ENCODE measurements at regions not wholly inside any gene's neighbourhood (a gene's known extent, or its start where the extent isn't known, plus 50 kb on each side); places are given as distances from the start of the nearest gene placed in this dataset.

DNA sequence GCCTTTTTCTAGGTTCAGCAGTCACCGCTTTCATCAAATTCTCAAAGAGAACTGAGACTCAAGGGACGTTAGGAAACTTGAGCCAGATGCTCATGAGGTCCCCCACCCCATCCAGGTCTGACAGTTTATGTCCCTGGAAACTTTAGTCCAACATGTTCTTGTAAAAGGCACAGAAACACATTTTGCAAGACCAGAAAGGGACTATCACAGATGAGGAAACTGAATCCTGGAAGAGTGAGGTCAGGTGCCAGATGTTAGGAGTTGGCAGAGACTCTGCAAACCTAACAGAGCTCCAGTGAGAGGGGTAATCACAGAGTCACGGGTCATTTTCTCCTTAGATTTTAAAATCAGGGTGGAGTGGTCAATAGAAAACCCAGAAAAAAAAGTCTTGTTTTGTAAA is 76.6 kb downstream of the RDH14 start:
- CTCF ChIA-PET: interaction anchor here (1.2 kb wide), 1 partner anchor 352 kb away, joined by 3 read pairs; no protein-coding TSS in a partner anchor
- TF ChIP-seq, protein P1, sequence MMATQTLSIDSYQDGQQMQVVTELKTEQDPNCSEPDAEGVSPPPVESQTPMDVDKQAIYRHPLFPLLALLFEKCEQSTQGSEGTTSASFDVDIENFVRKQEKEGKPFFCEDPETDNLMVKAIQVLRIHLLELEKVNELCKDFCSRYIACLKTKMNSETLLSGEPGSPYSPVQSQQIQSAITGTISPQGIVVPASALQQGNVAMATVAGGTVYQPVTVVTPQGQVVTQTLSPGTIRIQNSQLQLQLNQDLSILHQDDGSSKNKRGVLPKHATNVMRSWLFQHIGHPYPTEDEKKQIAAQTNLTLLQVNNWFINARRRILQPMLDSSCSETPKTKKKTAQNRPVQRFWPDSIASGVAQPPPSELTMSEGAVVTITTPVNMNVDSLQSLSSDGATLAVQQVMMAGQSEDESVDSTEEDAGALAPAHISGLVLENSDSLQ (IDR thresholded peaks at IDR 0.05): no peak
- no peak for TF ChIP-seq BHLHE40 (IDR thresholded peaks at IDR 0.05; ENCODE audit: borderline replicate concordance)
- no peak for TF ChIP-seq FOXK2 (IDR thresholded peaks at IDR 0.05)
- DNase-seq (ENCODE audit: extremely low spot score): no peak
- POLR2A ChIA-PET: no interaction called here

DNA sequence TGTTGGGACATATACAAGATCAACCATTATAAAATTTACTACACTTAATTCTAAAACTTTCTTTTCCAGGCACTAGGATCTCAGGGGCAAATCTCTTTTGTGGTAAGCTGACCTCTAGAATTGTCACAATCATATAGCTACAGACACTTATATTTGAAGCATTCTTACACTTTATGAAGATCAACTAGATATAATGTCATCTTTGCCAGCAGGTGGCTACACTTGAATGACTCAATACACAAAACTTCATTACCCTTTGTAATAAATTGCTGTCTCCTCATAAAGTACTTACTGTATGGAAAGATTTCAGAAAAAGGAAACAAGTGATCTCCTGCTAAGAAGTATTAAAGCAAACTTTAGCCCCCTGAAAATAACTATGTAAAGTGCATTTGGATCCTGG is 77.8 kb downstream of the RDH14 start:
- TF ChIP-seq, protein P1 (IDR thresholded peaks at IDR 0.05): no peak
- TF ChIP-seq HDGF (IDR thresholded peaks at IDR 0.05; ENCODE audit: borderline replicate concordance): no peak
- no peak for TF ChIP-seq ZNF384 (IDR thresholded peaks at IDR 0.05)
- TF ChIP-seq FOXA1 (IDR thresholded peaks at IDR 0.05): no peak
- no peak for TF ChIP-seq SP1 (IDR thresholded peaks at IDR 0.05)
- TF ChIP-seq ELF4 (IDR thresholded peaks at IDR 0.05): no peak
- TF ChIP-seq ARNT (IDR thresholded peaks at IDR 0.05): no peak
- no peak for TF ChIP-seq LEF1 (IDR thresholded peaks at IDR 0.05; ENCODE audit: borderline replicate concordance)
- no peak for TF ChIP-seq BHLHE40 (IDR thresholded peaks at IDR 0.05; ENCODE audit: borderline replicate concordance)
- no peak for TF ChIP-seq SUZ12 (IDR thresholded peaks at IDR 0.05)
- TF ChIP-seq TARDBP (IDR thresholded peaks at IDR 0.05): no peak
- TF ChIP-seq NFRKB (IDR thresholded peaks at IDR 0.05): no peak
- TF ChIP-seq FOXK2 (IDR thresholded peaks at IDR 0.05): no peak
- TF ChIP-seq FOXM1 (IDR thresholded peaks at IDR 0.05; ENCODE audit: borderline replicate concordance): no peak
- POLR2A ChIA-PET: no interaction called here
- DNase-seq (ENCODE audit: extremely low spot score): no peak
- CTCF ChIA-PET: interaction anchor here (1.2 kb wide), 1 partner anchor 353 kb away, joined by 3 read pairs; no protein-coding TSS in a partner anchor

DNA sequence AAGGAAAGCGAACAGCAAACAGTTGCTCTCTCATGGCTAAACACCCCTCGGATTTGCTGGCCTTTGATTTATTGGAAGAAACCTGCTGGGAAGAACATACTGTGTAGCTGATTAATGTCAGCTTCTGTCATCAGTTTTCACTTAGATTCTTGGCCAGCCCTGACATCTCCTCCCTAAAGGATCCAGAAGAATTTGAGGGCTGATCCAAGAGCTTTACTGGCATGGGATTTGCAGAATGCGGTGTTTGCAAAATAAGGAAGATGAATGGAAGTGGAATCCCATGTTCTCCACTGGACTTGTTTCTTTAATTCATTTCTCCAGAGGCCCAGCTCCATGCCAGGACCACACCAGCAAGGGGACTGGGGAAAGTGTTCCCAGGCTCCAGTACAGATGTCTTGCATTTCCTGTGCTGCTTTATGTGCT is 80.5 kb downstream of the RDH14 start:
- no peak for DNase-seq (ENCODE audit: extremely low spot score)
- TF ChIP-seq BHLHE40 (IDR thresholded peaks at IDR 0.05; ENCODE audit: borderline replicate concordance): no peak
- TF ChIP-seq FOXK2 (IDR thresholded peaks at IDR 0.05): no peak
- no peak for TF ChIP-seq HDGF (IDR thresholded peaks at IDR 0.05; ENCODE audit: borderline replicate concordance)
- no peak for TF ChIP-seq SUZ12 (IDR thresholded peaks at IDR 0.05)
- TF ChIP-seq FOXM1 (IDR thresholded peaks at IDR 0.05; ENCODE audit: borderline replicate concordance): no peak
- no peak for TF ChIP-seq L3MBTL2 (conservative IDR thresholded peaks at IDR 0.05)
- no peak for TF ChIP-seq ARNT (IDR thresholded peaks at IDR 0.05)
- CTCF ChIA-PET: no interaction called here
- POLR2A ChIA-PET: interaction anchor here (0.8 kb wide), 1 partner anchor 919 kb away, joined by 3 read pairs; no protein-coding TSS in a partner anchor

DNA sequence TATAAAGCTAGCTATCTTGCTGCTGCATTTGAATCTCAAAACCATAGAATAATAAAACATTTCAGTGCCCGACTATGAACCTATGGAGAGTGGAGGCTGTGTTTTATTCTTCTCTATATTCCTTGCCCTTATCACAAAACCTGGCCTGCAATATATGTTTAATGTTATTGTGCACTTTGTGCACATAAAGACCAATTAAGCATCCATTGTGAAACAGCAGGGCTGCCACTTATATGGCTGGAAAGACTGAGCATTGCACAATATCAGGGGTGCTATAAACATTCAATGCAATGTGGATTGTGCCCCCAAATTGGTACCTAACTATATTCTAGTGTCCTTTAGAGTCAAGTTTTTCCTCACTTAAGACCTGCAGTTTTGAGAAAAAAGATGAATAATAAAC is 83.2 kb downstream of the RDH14 start:
- no peak for TF ChIP-seq FOXA1 (IDR thresholded peaks at IDR 0.05)
- DNase-seq (ENCODE audit: extremely low spot score): no peak
- ChIA-PET POLR2A (no interaction called here), CTCF (no interaction called here)

DNA sequence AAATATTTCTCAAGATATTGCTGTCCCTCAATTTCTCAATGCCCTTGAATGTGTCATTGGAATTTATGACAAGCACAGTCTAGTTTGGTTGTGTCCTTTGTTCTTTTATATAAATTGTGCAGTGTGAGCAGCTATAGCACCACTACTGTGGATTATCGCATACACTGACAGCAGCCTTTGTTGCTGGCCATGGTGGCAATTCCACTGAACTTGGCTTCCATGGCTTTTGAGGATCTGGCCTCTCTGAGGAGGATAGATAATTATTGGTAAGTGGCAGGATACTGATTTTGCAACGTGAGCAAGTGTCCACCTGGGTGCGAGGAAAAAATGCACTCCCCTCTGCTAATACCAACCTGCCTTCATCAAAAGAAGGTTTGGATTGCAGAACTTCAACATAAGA is 84.0 kb downstream of the RDH14 start:
- ChIA-PET POLR2A (no interaction called here), CTCF (no interaction called here)
- TF ChIP-seq BHLHE40 (IDR thresholded peaks at IDR 0.05; ENCODE audit: borderline replicate concordance) (no peak), ZNF384 (IDR thresholded peaks at IDR 0.05) (no peak)
- TF ChIP-seq, protein P1 (IDR thresholded peaks at IDR 0.05): no peak
- DNase-seq (ENCODE audit: extremely low spot score): no peak

DNA sequence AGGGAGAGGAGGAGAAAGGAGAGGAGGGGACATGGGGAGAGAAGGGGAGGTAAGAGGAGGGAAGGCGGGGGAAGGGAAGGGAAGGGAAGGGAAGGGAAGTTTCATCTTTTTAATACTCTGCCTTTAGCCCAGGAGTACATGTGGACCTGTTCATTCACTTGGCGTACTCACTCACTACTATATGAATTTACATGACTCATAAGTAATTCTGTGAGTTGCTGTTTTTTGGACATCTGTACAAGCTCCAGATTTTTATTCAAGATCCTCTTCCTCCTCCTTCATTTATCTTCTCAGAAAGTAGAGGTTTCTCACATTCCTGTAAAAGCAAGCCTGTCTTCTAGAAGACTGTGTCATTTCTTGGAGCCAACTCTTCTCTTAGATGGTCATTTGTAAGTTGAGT is 84.6 kb downstream of the RDH14 start:
- DNase-seq (ENCODE audit: extremely low spot score): no peak
- CTCF ChIA-PET: no interaction called here
- TF ChIP-seq NFRKB (IDR thresholded peaks at IDR 0.05) (no peak), LEF1 (IDR thresholded peaks at IDR 0.05; ENCODE audit: borderline replicate concordance) (no peak), ZNF384 (IDR thresholded peaks at IDR 0.05) (no peak), SUZ12 (IDR thresholded peaks at IDR 0.05) (no peak), BHLHE40 (IDR thresholded peaks at IDR 0.05; ENCODE audit: borderline replicate concordance) (no peak), SP1 (IDR thresholded peaks at IDR 0.05) (no peak), ARNT (IDR thresholded peaks at IDR 0.05) (no peak), FOXM1 (IDR thresholded peaks at IDR 0.05; ENCODE audit: borderline replicate concordance) (no peak), CTBP1 (IDR thresholded peaks at IDR 0.05; ENCODE audit: borderline replicate concordance) (no peak), FOXK2 (IDR thresholded peaks at IDR 0.05) (no peak), HDGF (IDR thresholded peaks at IDR 0.05; ENCODE audit: borderline replicate concordance) (no peak)
- TF ChIP-seq, protein P1 (IDR thresholded peaks at IDR 0.05): no peak
- POLR2A ChIA-PET: no interaction called here

DNA sequence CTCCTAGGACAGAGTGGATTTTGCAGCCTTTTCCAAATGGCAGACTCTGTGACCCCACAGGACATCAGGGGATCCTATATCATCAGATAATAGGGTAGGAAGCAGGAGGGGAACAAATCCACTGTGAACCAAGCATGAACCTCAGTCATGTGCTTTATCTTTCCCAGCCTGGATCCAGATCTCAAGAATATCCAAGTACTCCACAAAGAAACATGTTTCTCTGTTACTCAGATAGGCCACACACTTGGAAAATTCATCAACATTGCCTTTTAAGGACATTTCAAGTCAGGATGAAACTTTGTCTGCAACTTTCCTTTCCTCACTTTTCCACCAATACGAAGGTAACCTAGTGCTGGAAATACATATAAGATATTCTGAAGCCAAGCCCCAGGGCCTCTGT is 85.8 kb downstream of the RDH14 start:
- TF ChIP-seq TARDBP (IDR thresholded peaks at IDR 0.05) (no peak), FOXK2 (IDR thresholded peaks at IDR 0.05) (no peak), ARNT (IDR thresholded peaks at IDR 0.05) (no peak), CTBP1 (IDR thresholded peaks at IDR 0.05; ENCODE audit: borderline replicate concordance) (no peak), SP1 (IDR thresholded peaks at IDR 0.05) (no peak), HDGF (IDR thresholded peaks at IDR 0.05; ENCODE audit: borderline replicate concordance) (no peak), FOXA1 (IDR thresholded peaks at IDR 0.05) (no peak), LEF1 (IDR thresholded peaks at IDR 0.05; ENCODE audit: borderline replicate concordance) (no peak), L3MBTL2 (conservative IDR thresholded peaks at IDR 0.05) (no peak), SUZ12 (IDR thresholded peaks at IDR 0.05) (no peak), NFRKB (IDR thresholded peaks at IDR 0.05) (no peak), FOXM1 (IDR thresholded peaks at IDR 0.05; ENCODE audit: borderline replicate concordance) (no peak), ZNF384 (IDR thresholded peaks at IDR 0.05) (no peak), BHLHE40 (IDR thresholded peaks at IDR 0.05; ENCODE audit: borderline replicate concordance) (no peak), ELF4 (IDR thresholded peaks at IDR 0.05) (no peak)
- TF ChIP-seq, protein P1 (IDR thresholded peaks at IDR 0.05): no peak
- CTCF ChIA-PET: no interaction called here
- POLR2A ChIA-PET: no interaction called here
- no peak for DNase-seq (ENCODE audit: extremely low spot score)
